C4-2B (cell line): ENCODE measurements at regions not wholly inside any gene's neighbourhood (a gene's known extent, or its start where the extent isn't known, plus 50 kb on each side); places are given as distances from the start of the nearest gene placed in this dataset.
"Not testable (repeated sequence)": the region's sequence is repeated elsewhere in the genome, so short reads cannot be mapped to it uniquely, and the experiment has no call there.

Experiments
- H3K27ac ChIP-seq: fragments of 450-650 bp; 2 replicates; pipeline ENCODE4 v1.5.1; 2017
- ZFX ChIP-seq: fragments of 450-650 bp; IDR thresholded peaks from 2 replicates; pipeline ENCODE4 v1.6.1; 2017
- TF ChIP-seq, protein P1 (sequence below): fragments of 450-650 bp; conservative IDR thresholded peaks from 2 replicates; pipeline ENCODE4 v1.5.1; 2017; ENCODE audit warnings: mild to moderate bottlenecking

DNA sequence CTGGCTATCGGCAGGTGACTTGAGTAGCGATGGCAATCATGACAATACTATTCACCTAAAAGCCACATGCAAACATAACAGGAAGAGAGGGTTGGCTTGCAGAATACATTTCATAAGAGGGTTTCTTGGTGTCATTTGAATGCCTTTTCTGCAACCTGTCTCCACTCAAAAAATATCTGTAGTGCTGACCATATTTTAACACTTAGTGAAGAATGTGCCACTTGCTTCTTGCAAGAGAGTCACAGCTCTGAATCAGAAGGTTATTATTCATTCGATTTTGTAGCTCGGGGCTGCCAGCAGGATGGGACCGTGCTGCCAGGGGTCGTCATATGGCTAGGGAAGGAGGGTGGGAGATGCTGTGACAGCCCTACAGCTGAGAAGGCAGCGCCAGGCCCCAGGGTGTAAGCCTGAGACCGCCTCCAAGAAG lies 152.0 kb upstream of the PITRM1 start:
- TF ChIP-seq ZFX: no peak
- H3K27ac ChIP-seq: no peak overlapping the region

DNA sequence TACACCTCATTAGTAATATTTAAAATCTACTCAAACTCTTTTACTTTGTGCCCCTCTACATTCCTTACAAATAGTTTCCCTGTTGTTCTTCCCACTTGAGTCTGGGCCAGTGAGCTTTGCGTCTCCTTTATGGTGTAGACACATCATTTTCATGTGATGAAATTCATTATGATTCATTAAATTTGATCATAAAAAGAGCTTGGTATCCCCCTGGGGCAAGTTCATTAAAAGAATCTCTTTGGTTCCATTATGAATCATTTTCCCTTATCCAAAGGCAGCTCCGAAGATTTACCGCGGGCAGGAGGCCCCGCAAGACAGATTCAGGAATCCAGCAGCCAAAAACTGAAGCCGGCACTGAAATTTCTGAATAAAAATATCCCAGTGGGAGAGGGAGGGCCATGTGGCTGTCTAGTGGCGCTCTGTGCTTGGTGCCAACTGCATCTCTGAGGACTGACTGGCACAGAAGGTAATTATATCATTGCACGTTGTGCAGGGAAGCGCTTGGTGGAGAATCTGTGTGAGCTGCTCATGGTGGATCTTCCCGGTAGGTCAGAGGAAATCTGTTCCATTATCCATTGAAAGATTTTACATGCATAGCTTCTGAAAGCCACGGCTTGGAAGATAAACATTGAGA lies 151.4 kb upstream of the PITRM1 start:
- TF ChIP-seq ZFX: no peak
- TF ChIP-seq, protein P1, sequence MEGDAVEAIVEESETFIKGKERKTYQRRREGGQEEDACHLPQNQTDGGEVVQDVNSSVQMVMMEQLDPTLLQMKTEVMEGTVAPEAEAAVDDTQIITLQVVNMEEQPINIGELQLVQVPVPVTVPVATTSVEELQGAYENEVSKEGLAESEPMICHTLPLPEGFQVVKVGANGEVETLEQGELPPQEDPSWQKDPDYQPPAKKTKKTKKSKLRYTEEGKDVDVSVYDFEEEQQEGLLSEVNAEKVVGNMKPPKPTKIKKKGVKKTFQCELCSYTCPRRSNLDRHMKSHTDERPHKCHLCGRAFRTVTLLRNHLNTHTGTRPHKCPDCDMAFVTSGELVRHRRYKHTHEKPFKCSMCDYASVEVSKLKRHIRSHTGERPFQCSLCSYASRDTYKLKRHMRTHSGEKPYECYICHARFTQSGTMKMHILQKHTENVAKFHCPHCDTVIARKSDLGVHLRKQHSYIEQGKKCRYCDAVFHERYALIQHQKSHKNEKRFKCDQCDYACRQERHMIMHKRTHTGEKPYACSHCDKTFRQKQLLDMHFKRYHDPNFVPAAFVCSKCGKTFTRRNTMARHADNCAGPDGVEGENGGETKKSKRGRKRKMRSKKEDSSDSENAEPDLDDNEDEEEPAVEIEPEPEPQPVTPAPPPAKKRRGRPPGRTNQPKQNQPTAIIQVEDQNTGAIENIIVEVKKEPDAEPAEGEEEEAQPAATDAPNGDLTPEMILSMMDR: no peak
- H3K27ac ChIP-seq: no peak overlapping the region

- TF ChIP-seq, protein P1: no peak
- no peak for TF ChIP-seq ZFX
- no peak overlapping the region for H3K27ac ChIP-seq
Observed at GRCh38 chr10:3321123-3321522, 148.5 kb upstream of the PITRM1 start.

- TF ChIP-seq, protein P1: no peak
- no peak for TF ChIP-seq ZFX
- H3K27ac ChIP-seq: no peak overlapping the region
Observed at GRCh38 chr10:3319811-3320226, 147.2 kb upstream of the PITRM1 start.

DNA sequence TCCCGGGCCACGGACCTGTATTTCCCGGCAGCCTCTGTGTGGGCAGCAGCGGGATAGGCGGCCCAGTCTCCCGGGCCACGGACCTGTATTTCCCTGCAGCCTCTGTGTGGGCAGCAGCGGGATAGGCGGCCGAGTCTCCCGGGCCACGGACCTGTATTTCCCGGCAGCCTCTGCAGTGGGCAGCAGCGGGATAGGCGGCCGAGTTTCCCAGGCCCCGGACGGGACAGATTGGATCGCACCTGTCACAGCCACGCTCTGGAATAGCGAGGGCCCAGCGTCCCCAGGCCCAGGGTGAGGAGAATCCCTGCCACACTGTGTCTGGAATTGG lies 145.9 kb upstream of the PITRM1 start:
- not testable (repeated sequence) for H3K27ac ChIP-seq

DNA sequence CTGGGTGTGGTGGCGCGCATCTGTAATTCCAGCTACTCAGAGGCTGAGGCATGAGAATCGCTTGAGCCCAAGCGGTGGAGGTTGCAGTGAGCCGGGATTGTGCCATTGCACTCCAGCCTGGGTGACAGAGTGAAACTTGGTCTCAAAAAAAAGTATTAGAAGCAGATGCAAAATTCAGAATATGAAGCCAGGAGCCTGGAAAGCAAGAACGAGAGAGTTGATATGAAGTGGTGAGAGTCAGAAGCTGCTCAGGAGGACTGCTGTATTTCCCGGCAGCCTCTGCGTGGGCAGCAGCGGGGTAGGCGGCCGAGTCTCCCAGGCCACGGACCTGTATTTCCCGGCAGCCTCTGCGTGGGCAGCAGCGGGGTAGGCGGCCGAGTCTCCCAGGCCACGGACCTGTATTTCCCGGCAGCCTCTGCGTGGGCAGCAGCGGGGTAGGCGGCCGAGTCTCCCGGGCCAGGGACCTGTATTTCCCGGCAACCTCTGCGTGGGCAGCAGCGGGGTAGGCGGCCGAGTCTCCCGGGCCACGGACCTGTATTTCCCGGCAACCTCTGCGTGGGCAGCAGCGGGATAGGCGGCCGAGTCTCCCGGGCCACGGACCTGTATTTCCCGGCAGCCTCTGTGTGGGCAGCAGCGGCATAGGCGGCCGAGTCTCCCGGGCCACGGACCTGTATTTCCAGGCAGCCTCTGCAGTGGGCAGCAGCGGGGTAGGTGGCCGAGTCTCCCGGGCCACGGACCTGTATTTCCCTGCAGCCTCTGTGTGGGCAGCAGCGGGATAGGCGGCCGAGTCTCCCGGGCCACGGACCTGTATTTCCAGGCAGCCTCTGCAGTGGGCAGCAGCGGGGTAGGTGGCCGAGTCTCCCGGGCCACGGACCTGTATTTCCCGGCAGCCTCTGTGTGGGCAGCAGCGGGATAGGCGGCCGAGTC lies 145.2 kb upstream of the PITRM1 start:
- H3K27ac ChIP-seq: not testable (repeated sequence)

DNA sequence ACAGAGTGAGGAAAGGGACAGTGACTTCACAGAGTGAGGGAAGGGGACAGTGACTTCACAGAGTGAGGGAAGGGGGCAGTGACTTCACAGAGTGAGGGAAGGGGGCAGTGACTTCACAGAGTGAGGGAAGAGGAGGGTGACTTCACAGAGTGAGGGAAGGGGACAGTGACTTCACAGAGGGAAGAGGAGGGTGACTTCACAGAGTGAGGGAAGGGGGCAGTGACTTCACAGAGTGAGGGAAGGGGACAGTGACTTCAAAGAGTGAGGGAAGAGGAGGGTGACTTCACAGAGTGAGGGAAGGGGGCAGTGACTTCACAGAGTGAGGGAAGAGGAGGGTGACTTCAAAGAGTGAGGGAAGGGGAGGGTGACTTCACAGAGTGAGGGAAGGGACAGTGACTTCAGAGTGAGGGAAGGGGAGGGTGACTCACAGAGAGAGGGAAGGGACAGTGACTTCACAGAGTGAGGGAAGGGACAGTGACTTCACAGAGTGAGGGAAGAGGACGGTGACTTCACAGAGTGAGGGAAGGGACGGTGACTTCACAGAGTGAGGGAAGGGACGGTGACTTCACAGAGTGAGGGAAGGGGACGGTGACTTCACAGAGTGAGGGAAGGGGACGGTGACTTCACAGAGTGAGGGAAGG lies 142.0 kb upstream of the PITRM1 start:
- not testable (repeated sequence) for H3K27ac ChIP-seq

GRCh38 chr10:3313784-3314444 lies 141.3 kb upstream of the PITRM1 start:
- H3K27ac ChIP-seq: not testable (repeated sequence)

- TF ChIP-seq, protein P1: no peak
- TF ChIP-seq ZFX: no peak
- H3K27ac ChIP-seq: no peak overlapping the region
Observed at GRCh38 chr10:3312403-3312940, 139.9 kb upstream of the PITRM1 start.
